CD1c-positive myeloid dendritic cell (primary cell): ENCODE measurements at regions not wholly inside any gene's neighbourhood (a gene's known extent, or its start where the extent isn't known, plus 50 kb on each side); places are given as distances from the start of the nearest gene placed in this dataset.
"Not testable (repeated sequence)": the region's sequence is repeated elsewhere in the genome, so short reads cannot be mapped to it uniquely, and the experiment has no call there.

Source experiments
- DNase-seq: peaks from one replicate; pipeline ENCODE4 v3.0.0-alpha.2; 2016; ENCODE audit errors: extremely low spot score

DNA sequence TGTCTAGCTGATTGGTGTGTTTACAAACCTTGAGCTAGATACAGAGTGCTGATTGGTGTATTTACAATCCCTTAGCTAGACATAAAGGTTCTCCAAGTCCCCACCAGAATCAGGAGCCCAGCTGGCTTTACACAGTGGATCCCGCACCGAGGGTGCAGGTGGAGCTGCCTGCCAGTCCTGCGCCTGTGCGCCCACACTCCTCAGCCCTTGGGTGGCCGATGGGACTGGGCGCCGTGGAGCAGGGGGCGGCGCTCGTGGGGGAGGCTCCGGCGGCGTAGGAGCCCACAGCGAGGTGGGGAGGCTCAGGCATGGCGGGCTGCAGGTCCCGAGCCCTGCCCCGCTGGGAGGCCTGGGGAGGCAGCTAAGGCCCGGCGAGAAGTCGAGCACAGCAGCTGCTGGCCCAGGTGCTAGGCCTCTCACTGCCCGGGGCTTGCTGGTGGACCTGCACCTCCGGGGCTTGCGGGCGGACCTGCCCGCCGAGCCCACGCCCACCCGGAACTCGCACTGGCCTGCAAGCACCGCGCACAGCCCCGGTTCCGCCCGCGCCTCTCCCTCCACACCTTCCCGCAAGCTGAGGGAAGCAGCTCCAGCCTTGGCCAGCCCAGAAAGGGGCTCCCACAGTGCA is 51.0 kb upstream of the CDYL start:
- DNase-seq = not testable (repeated sequence)

- DNase-seq = not testable (repeated sequence)
Measured at GRCh38 chr6:4724727-4725126, 51.5 kb upstream of the CDYL start.

- DNase-seq = no peak
Measured at GRCh38 chr6:4723383-4723782, 52.8 kb upstream of the CDYL start.

- not testable (repeated sequence) for DNase-seq
Measured at GRCh38 chr6:4721368-4721767, 54.8 kb upstream of the CDYL start.

DNA sequence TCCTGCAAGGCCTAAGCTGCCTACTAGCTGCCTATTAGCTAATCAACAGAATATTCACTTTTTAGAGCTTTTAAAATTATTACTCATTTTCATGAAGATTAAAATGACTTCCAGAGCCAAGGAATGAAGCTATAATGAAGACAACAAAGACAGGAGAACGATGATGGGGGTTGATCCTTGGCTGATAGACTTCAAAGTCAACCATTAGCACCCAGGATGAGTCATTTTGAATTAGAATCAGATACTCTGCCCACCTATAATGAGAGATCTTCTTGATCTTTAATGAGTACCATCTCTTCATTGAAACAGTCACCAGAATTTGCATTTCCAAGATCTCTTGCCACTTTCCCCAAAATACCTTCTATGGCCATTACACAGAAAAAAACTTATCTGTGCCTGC is 56.7 kb upstream of the CDYL start:
- DNase-seq = no peak

DNA sequence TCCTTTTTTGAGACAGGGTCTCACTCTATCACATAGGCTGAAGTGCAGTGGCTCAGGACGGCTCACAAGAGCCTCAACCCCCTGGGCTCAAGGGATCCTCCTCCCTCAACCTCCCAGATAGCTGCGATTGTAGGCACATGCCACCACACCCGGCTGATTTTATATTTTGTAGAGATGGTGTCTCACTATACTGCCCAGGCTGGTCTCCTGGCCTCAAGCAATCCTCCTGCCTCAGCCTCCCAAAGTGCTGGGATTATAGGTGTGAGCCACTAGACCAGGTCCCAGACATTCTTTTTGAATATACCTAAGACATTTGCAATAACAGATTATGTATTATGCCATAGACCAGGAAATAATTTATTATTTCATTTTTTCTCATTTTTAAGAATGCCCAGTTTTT is 58.3 kb upstream of the CDYL start:
- no peak for DNase-seq

DNA sequence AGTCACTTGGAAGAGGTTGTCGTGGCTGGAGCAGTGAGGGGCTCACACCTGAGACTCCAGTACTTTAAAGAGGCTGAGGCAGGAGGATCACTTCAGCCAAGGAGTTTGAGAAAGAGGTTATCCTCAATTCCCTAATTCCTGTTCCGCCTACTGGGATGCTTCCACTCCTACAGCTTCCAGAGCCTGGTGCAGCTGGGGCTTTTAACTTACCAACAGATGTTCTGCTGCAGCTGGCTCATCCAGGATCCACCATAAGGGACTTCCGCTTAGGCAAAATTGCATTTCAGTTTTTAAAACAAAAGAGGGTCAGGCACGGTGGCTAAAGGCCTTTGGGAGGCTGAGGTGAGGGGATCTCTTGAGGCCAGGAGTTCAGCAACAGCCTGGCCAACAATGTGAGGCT is 59.1 kb upstream of the CDYL start:
- DNase-seq = no peak

- DNase-seq = no peak
Measured at GRCh38 chr6:4714961-4715501, 61.2 kb upstream of the CDYL start.

GRCh38 chr6:4712291-4712690 is 63.9 kb upstream of the CDYL start:
- DNase-seq = no peak

DNA sequence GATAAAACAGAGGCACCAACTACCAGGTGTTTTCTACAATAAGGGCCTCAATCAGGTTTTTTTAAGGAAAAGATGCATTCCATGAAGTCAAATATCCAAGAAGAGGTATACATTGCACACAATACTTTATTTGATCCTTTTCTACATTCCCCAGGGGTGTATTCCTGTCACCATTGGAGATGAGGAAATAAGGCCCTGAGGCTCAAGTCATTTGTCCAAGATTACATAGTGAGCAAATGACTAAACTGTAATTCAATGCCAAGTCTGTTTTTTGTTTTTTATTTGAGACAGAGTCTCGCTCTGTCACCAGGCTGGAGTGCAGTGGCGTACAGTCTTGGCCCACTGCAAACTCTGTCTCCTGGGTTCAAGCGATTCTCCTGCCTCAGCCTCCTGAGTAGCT is 69.2 kb upstream of the CDYL start:
- DNase-seq = no peak

DNA sequence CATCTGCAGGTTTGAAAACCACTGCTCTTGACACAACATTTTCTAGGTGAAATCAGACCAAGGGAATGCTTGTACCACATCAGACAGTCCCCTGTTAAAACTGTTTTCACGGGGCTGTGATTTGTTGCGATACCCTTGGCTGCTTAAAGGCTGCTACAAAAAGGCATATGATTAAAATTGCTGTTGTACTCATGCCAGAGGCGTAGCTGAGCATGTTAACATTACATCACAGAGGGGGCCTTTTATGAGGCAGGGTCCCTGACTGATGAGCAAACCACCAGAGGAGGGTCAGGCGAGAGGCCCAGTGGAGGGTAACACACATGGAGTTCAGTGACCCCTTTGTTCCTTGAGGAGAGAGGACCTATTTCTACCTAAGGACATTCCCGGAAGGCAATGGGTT is 70.4 kb upstream of the CDYL start:
- no peak for DNase-seq

DNA sequence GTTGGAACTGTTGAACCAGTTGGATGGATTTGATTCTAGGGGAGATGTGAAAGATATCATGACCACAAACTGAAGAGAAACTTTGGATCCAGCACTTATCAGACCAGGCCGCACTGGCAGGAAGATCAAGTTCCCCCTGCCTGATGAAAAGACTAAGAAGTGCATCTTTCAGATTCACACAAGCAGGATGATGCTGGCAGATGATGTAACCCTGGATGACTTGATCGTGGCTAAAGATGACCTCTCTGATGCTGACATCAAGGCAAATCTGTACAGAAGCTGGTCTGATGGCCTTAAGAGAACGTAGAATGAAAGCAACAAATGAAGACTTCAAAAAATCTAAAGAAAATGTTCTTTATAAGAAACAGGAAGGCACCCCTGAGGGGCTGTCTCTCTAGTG is 72.8 kb upstream of the CDYL start:
- DNase-seq = no peak

DNA sequence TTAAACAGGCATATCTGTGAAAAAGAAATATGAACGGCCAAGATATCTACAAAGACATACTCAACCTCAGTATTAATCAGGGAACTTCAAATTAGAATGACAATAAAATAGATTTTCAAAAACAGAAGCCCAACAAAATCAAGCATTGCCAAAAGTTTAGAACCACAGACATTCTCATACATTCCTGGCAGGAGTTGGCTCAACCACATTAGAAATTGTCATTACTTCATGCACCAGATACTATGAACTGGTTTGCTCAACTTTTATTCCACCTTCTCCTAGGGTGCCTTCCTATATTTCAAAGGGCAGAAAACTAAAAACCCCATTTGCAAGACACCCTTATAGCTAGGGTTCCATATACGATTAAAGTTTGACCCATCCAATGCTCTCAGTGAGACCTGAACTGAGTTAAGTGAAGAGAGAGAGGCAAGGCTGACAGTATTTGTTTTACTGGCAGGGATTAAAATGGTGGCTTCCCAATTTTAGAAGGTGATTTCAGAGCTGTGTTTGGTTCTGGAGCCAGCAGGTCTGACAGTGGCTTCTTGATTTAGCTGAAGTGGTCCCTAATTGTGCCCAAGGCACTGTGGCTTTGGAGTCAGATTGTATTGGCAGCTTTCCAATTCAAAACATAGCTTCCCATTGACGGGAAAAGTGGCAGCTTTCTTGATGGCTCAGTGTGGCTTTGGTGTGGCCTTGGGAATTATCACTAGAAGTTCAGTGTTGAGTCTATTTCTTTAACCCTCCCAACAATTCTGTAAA is 77.1 kb upstream of the CDYL start:
- no peak for DNase-seq

- DNase-seq = peak; percentile 45
Measured at GRCh38 chr6:4693173-4693970, 82.8 kb upstream of the CDYL start.

DNA sequence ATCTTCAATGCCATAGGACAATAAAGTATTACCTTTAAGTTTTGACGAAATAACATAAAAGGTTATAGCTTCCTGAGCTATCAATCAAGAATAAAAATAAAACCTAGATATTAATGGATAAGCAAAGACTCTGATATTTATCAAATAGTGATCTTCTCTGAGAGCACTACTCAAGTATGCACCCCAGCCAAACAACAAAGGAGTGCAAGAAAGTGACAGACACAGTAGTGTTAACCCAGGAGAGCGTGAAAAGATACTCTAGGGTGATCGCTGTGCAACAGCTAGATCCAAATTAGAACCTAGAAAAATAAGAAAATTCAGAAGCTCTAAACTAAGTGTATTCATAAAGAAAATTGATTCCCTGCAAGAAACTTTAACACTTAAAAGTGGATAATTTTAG is 83.5 kb upstream of the CDYL start:
- no peak for DNase-seq

DNA sequence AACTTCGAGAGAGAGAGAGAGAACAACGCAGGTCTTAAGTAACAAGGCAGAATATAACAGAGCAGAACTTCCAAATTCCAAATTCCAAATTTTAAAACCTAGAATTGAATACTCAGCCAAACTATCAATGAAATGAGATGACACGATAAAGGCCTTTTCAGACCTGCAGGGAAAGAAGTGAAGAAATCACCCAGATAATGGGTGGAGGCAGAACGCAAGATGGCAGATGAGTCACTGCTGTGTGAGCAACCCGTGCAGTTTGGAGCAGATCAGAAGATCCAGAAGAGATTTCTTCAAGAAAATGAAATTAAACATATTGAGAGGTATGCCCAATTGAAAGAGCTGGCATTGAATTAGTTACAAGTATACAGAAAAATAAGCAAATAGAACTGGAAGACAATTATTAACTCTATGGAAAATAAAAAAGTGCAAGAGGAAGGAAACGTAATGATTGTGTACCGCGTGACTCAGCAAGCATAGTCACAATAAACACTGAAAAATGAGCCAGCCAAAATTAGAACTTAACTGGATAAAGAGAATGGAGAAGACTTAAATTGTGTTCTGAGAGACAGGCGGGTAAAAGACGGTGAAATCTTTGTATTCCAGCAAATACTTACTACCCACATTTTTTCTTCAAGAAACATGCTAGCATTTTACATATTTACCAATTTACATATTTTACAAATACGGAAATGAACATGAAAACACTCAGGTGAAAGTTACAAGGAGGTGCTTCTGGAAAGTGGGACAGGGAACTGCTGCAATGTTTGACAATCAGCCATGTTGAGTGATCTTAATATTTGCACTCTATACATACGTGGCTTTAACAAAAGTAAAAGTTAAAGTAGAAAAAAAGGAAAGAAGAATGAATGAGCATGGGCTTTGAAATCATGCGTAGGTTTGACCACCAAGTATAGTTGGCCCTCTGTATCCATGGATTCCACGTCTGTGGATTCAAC is 87.9 kb upstream of the CDYL start:
- DNase-seq = peak; percentile 70

DNA sequence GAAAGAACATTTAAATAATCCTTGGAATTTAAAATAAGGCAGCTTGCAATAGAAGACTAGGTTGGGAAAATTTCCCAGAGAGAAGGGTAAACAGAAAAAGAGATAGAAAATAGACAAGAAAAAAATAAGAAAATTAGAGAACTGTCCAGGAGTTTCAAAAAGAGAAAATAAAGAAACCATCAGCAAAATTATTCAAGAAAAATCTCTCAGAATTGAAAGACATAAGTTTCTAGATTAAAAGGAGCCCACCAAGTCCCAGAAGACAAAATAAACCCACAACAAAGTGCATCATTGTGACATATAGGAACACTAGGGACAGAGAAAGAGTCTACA is 88.6 kb upstream of the CDYL start:
- no peak for DNase-seq

DNA sequence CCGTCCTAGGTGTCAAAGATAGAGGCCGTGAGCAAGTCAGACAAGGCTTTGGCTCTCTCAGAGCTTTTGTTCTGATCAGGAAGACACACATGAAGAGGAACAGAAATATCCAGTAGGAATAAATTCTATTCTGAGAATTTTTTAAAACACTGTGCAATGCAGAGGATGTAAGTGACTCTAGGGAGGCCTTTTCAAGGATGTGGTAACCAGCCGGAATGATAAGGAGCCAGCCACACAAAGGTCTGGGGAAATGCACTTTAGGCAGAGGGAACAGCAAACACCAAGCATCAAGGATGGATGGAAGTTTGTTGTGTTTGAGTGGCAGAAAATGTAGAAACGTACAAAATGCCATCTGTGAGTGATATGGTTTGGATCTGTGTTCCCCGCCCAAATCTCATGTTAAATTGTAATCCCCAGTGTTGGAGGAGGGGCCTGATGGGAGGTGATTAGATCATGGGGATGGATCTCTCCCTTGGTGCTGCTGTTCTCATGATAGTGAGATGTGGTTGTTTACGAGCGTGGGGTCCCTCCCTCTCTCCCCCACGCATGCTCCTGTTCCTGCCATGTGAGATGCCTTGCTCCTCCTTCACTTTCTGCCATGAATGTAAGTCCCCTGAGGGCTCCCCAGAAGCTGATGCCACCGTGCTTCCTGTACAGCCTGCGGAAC is 93.6 kb upstream of the CDYL start:
- no peak for DNase-seq

DNA sequence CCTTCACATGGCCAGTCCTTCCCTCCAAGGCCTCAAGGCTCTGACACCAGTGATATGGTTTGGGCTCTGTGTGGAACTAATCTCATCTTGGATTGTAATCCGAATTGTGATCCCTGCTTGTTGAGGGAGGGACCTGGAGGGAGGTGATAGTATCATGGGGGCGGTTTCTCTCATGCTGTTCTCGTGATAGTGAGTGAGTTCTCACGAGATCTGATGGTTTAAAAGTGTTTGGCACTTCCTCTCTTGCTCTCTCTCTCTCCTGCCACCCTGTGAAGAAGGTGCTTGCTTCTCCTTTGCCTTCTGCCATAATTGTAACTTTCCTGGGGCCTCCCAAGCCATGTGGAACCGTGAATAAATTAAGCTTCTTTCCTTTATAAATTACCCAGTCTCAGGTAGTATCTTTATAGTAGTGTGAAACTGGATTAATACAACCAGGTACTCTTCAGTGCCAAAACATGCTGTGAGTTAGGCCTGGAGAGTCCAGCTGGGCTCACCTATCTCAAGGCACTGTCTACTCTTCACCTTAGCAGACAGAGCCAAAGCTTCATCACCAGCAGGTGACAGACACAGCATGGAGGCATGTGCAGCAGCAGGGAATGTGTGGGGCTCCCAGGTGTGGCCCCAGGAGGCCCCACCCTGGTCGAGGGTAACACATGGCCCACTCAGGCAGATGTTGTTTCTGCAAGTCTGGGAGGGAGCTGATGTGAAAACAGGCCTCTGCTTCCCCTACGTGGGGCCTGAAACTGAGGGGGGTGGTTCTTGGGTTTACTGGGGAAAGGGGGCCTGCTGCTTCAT is 97.5 kb upstream of the CDYL start:
- no peak for DNase-seq

GRCh38 chr6:4677751-4678065 is 98.5 kb upstream of the CDYL start:
- DNase-seq = no peak
